ENCODE measurements at regions not wholly inside any gene's neighbourhood (a gene's known extent, or its start where the extent isn't known, plus 50 kb on each side); places are given as distances from the start of the nearest gene placed in this dataset.

- TF ChIP-seq CTCF (IDR thresholded peaks at IDR 0.05) (no peak), POLR2A (IDR thresholded peaks at IDR 0.05) (no peak)
Observed at GRCh38 chr12:105469211-105469610, 138.7 kb downstream of the C12orf75 start.
